ENCODE measurements at regions not wholly inside any gene's neighbourhood (a gene's known extent, or its start where the extent isn't known, plus 50 kb on each side); places are given as distances from the start of the nearest gene placed in this dataset.

- no peak for TF ChIP-seq CTCF (IDR thresholded peaks at IDR 0.05; ENCODE audit: low read depth, low read length)
- no peak overlapping the region for H3K4me3 ChIP-seq (ENCODE audit: low read depth, low read length)
These were observed 408.4 kb upstream of the PTBP2 start for GRCh38 chr1:96313216-96313615.

GRCh38 chr1:96329121-96329520, 392.5 kb upstream of the PTBP2 start:
- no peak overlapping the region for H3K4me3 ChIP-seq (ENCODE audit: low read depth, low read length)
- TF ChIP-seq CTCF (IDR thresholded peaks at IDR 0.05; ENCODE audit: low read depth, low read length): no peak

- no peak for TF ChIP-seq CTCF (IDR thresholded peaks at IDR 0.05; ENCODE audit: low read depth, low read length)
- no peak overlapping the region for H3K4me3 ChIP-seq (ENCODE audit: low read depth, low read length)
These were observed 390.0 kb upstream of the PTBP2 start for GRCh38 chr1:96331596-96331995.

GRCh38 chr1:96333522-96334235, 387.9 kb upstream of the PTBP2 start:
- no peak for TF ChIP-seq CTCF (IDR thresholded peaks at IDR 0.05; ENCODE audit: low read depth, low read length)
- H3K4me3 ChIP-seq (ENCODE audit: low read depth, low read length): no peak overlapping the region

- TF ChIP-seq CTCF (IDR thresholded peaks at IDR 0.05; ENCODE audit: low read depth, low read length): no peak
- H3K4me3 ChIP-seq (ENCODE audit: low read depth, low read length): no peak overlapping the region
These were observed 387.4 kb upstream of the PTBP2 start for GRCh38 chr1:96334236-96334557.

- H3K4me3 ChIP-seq (ENCODE audit: low read depth, low read length): no peak overlapping the region
- TF ChIP-seq CTCF (IDR thresholded peaks at IDR 0.05; ENCODE audit: low read depth, low read length): no peak
These were observed 383.0 kb upstream of the PTBP2 start for GRCh38 chr1:96338622-96339021.

GRCh38 chr1:96340686-96341085, 380.9 kb upstream of the PTBP2 start:
- H3K4me3 ChIP-seq (ENCODE audit: low read depth, low read length): no peak overlapping the region
- TF ChIP-seq CTCF (IDR thresholded peaks at IDR 0.05; ENCODE audit: low read depth, low read length): no peak
